ENCODE measurements at regions not wholly inside any gene's neighbourhood (a gene's known extent, or its start where the extent isn't known, plus 50 kb on each side); places are given as distances from the start of the nearest gene placed in this dataset.

- Histone ChIP-seq H3K4me3 (ENCODE audit: low read length in 3 of 3) (no peak overlapping the region), H3K27ac (ENCODE audit: low read depth, low read length) (no peak overlapping the region), H3K9me3 (ENCODE audit: control insufficient read depth in 3 of 3, low read length in 3 of 3) (no peaks in the 10 kb centered on the region), H3K36me3 (ENCODE audit: control insufficient read depth in 3 of 3, insufficient read depth in 3 of 3, low read length in 3 of 3) (no peaks in the 10 kb centered on the region), H3K4me1 (ENCODE audit: control insufficient read depth in 3 of 3, insufficient read depth in 3 of 3, low read length in 3 of 3) (peaks cover 0 to 7% (median 0%) of the 10 kb centered on the region in 3 donors), H3K9ac (ENCODE audit: low read depth in 1 of 3, low read length in 3 of 3) (no peak overlapping the region), H3K27me3 (ENCODE audit: control insufficient read depth in 3 of 3, insufficient read depth in 3 of 3, low read length in 3 of 3) (peaks cover 0 to 5% (median 5%) of the 10 kb centered on the region in 3 donors)
These were observed 49.8 kb upstream of the ANO1 start for GRCh38 chr11:70028147-70028855.
